Fibroblast of the aortic adventitia (primary cell): ENCODE measurements at regions not wholly inside any gene's neighbourhood (a gene's known extent, or its start where the extent isn't known, plus 50 kb on each side); places are given as distances from the start of the nearest gene placed in this dataset.
"Not testable (repeated sequence)": the region's sequence is repeated elsewhere in the genome, so short reads cannot be mapped to it uniquely, and the experiment has no call there.

Source experiments
- DNase-seq: peaks from one replicate; pipeline ENCODE4 v3.0.0-alpha.2; 2010; ENCODE audit warnings: low read depth
- H3K4me3 ChIP-seq: 2 replicates; pipeline ENCODE4 v1.5.1; 2011; ENCODE audit warnings: low read depth, mild to moderate bottlenecking, control low read depth, low read length, moderate library complexity
- TF ChIP-seq, protein P1 (sequence below): IDR thresholded peaks from 2 replicates; pipeline ENCODE4 v1.5.1; 2011; ENCODE audit warnings: mild to moderate bottlenecking, low read length, control low read depth, inconsistent platforms; ENCODE audit not compliant: insufficient read depth

DNA sequence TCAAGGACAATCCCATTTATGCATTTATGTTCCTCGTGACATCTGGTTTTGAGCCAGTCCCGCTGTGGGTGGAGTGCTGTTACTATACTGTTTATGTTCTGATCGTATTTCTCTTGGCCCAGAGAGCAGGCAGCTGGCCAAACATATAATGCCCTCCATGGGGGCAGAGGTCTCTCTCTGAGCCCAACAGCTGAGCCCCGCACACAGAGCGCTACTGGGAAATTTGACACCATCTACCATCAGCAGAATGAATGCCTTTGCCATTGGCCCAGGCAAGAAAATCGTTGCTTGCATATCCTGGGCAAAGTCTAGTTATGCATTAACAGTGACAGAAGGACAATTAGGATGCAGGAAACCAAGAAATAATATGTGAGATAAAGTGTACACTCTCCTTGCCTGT, 126.8 kb upstream of the CACNA1A start:
- H3K4me3 ChIP-seq, result no peak overlapping the region
- TF ChIP-seq, protein P1, sequence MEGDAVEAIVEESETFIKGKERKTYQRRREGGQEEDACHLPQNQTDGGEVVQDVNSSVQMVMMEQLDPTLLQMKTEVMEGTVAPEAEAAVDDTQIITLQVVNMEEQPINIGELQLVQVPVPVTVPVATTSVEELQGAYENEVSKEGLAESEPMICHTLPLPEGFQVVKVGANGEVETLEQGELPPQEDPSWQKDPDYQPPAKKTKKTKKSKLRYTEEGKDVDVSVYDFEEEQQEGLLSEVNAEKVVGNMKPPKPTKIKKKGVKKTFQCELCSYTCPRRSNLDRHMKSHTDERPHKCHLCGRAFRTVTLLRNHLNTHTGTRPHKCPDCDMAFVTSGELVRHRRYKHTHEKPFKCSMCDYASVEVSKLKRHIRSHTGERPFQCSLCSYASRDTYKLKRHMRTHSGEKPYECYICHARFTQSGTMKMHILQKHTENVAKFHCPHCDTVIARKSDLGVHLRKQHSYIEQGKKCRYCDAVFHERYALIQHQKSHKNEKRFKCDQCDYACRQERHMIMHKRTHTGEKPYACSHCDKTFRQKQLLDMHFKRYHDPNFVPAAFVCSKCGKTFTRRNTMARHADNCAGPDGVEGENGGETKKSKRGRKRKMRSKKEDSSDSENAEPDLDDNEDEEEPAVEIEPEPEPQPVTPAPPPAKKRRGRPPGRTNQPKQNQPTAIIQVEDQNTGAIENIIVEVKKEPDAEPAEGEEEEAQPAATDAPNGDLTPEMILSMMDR, result no peak
- DNase-seq, result peak; percentile 65

- H3K4me3 ChIP-seq, DNase-seq: not testable (repeated sequence)
Observed at GRCh38 chr19:13632164-13632563, 125.9 kb upstream of the CACNA1A start.

- TF ChIP-seq, protein P1, result no peak
- H3K4me3 ChIP-seq, result no peak overlapping the region
- peak; percentile 57 for DNase-seq
Observed at GRCh38 chr19:13629687-13630357, 123.5 kb upstream of the CACNA1A start.

DNA sequence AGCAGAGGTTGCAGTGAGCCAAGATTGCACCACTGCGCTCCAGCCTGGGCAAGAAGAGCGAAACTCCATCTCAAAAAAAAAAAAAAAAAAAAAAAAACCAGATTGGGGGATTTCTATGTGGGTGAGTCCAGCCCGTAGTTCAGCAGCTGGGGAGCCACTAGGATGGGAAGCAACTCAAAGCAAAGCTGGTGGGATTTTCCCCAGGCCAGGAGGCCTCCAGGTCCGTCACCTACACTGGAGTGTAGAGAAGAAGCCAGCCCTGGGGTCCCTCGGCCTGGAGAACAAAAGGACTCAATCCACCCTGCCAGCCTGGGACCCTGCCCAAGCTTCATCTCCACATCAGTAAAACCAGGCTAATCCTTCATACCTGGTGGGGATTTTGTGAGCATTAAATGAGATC, 121.3 kb upstream of the CACNA1A start:
- H3K4me3 ChIP-seq, result no peak overlapping the region
- DNase-seq, result no peak
- TF ChIP-seq, protein P1, result no peak

DNA sequence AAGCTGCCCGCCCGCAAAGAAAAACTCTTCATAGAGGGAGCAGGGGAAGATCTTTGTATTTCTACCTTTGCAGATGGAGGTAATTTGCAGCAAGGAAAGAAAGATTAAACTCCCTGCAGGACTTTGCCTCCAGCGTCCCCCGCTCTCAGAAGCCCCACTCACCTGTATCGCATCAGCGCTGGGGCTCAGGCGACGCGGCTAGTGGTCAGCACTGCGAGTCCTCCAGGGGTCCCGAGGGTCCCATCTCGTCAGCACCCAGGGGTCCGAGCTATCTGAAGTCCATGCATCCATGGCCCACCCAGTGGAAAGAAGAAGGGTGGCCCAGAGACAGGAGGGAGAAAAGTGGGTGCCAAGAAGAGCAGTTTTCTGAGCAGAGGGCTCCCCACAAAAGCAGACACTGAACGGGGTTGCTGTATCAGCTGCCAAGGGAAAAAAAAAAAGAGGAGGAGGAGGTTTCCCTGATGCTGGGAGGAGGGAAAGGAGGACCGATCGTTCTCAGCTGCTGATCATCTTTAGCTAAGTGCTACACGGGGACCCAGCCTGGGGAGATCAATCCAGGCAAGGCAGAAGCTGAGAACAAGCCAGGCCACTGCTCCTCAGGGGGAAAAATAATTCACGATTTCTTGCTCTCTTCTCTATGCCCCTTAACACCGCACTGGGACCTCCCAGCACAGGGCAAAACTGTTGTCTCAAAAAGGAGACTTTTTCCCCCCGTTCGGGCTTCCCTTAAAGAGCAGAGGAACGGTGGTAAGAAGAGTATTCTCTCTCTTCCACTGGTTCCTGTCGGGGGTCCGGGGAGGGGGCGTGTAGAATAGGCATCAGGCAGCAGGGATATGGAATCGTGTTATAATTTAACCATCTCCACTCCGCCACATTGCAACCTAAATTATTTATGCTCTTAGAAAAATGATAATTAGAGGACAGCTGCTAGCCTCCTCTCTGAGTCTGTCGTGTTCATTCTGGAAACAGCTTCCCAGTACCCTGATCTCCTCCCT, 117.7 kb upstream of the CACNA1A start:
- TF ChIP-seq, protein P1, result no peak
- no peak overlapping the region for H3K4me3 ChIP-seq
- DNase-seq, result no peak

DNA sequence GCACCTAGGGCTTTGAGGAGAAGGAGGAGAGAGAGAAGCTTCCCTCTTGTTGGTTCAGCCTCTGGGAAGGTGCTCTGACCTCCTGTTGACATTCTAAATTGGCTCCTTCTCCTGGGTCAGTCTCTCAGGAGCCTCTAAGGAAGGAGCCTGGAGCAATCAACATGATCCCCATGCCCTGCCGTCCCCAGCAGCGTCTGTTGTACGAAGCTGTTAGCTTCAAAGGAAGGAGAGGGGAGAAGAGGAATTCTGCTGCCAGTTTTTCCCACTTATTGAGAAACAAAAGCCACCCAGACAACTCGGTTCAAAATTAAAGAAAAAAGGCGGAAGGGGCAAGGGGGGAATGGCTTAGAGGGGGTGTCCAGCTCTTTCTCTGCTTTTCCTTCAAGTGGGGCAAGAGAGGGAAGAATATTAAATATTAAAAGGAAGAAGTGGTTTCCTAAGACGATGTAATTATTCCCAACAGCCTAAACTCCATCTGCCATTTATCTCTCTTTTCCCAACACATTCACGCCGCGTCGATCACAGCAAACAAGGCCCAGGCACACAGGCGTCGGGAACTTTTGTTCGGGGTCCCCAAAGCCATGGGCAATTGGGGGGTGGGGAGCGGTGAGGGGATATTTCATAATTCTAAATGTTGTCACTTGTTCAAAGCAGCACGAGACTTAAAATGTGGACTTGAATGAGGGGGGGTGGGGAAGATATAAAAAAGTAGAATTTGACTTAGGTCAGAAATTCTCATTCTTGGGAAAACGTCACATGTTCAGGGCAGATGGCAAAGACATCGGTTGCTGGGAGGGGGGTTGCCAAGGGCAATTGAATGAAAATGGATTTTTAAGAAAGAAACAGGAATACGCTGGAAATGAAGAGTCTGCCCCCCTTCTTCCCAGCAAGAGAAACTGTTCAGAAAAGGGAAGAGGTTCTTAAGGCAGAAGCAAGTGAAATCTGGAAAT, 116.8 kb upstream of the CACNA1A start:
- DNase-seq, result no peak
- TF ChIP-seq, protein P1, result no peak
- no peak overlapping the region for H3K4me3 ChIP-seq
